Colonic mucosa (tissue), 4 donors: ENCODE measurements at regions not wholly inside any gene's neighbourhood (a gene's known extent, or its start where the extent isn't known, plus 50 kb on each side); places are given as distances from the start of the nearest gene placed in this dataset.

ENCODE experiments used
- DNase-seq: peaks from one replicate; pipeline ENCODE4 v3.0.0-alpha.2; 2020
- H3K27ac ChIP-seq: fragments of 200-600 bp; one replicate; pipeline ENCODE4 v1.8.0; 2021
- H3K27me3 ChIP-seq: fragments of 200-600 bp; one replicate; pipeline ENCODE4 v1.8.0; 2021
- H3K36me3 ChIP-seq: fragments of 200-600 bp; one replicate; pipeline ENCODE4 v1.8.0; 2021
- H3K4me1 ChIP-seq: fragments of 200-600 bp; one replicate; pipeline ENCODE4 v1.8.0; 2021; ENCODE audit warnings: mild to moderate bottlenecking
- H3K4me3 ChIP-seq: fragments of 200-600 bp; one replicate; pipeline ENCODE4 v1.8.0; 2021
- H3K9ac ChIP-seq, 2 donors: one replicate each; pipeline ENCODE4 v1.7.0; 2013; ENCODE audit warnings: control low read depth in 2 of 2, low read depth in 2 of 2, low read length in 2 of 2
- H3K9me3 ChIP-seq: fragments of 200-600 bp; one replicate; pipeline ENCODE4 v1.8.0; 2021
- CTCF ChIP-seq: fragments of 200-600 bp; IDR thresholded peaks from one replicate; pipeline ENCODE4 v1.8.0; 2022; ENCODE audit warnings: antibody characterized with exemption, mild to moderate bottlenecking
- intact Hi-C: fragments of 100-400 bp; cut with DNase I; formaldehyde crosslinking; loops from one replicate; pipeline ENCODE4 v1.14.1; 2022
- donor health status: healthy.
- donor health status: DM: no; HTN: no; CAD: no.
- donor health status: DM: no; HTN: no; CAD: no.

- no peak overlapping the region for H3K27ac ChIP-seq
- H3K4me1 ChIP-seq, result no peaks in the 10 kb centered on the region
- TF ChIP-seq CTCF, result no peak
- intact Hi-C loops, result no loop called here
- H3K4me3 ChIP-seq, result no peak overlapping the region
- H3K36me3 ChIP-seq, result no peaks in the 10 kb centered on the region
- no peaks in the 10 kb centered on the region for H3K27me3 ChIP-seq
- DNase-seq, result no peak
- no peaks in the 10 kb centered on the region for H3K9me3 ChIP-seq
- no peak overlapping the region for H3K9ac ChIP-seq
Measured at GRCh38 chr11:37699644-37700043, 1101.6 kb upstream of the RAG2 start.

GRCh38 chr11:37695283-37695682, 1097.2 kb upstream of the RAG2 start:
- no peak for TF ChIP-seq CTCF
- intact Hi-C loops, result no loop called here
- H3K36me3 ChIP-seq, result no peaks in the 10 kb centered on the region

GRCh38 chr11:37689951-37690350, 1091.9 kb upstream of the RAG2 start:
- Histone ChIP-seq H3K36me3 (no peaks in the 10 kb centered on the region), H3K9ac (no peak overlapping the region), H3K27me3 (no peaks in the 10 kb centered on the region), H3K27ac (no peak overlapping the region), H3K9me3 (no peaks in the 10 kb centered on the region), H3K4me1 (no peaks in the 10 kb centered on the region), H3K4me3 (no peak overlapping the region)
- no peak for DNase-seq
- intact Hi-C loops, result no loop called here
- TF ChIP-seq CTCF, result no peak

More at GRCh38 chr11:37695283-37695682, 1097.2 kb upstream of the RAG2 start:
- no peak overlapping the region for H3K4me3 ChIP-seq
- DNase-seq, result no peak
- H3K4me1 ChIP-seq, result no peaks in the 10 kb centered on the region
- H3K9me3 ChIP-seq, result no peaks in the 10 kb centered on the region
- H3K9ac ChIP-seq, result no peak overlapping the region
- no peaks in the 10 kb centered on the region for H3K27me3 ChIP-seq
- H3K27ac ChIP-seq, result no peak overlapping the region

- Histone ChIP-seq H3K4me1 (no peaks in the 10 kb centered on the region), H3K36me3 (no peaks in the 10 kb centered on the region), H3K27ac (no peak overlapping the region), H3K9me3 (no peaks in the 10 kb centered on the region), H3K9ac (no peak overlapping the region), H3K4me3 (no peak overlapping the region), H3K27me3 (no peaks in the 10 kb centered on the region)
- intact Hi-C loops, result no loop called here
- no peak for DNase-seq
- no peak for TF ChIP-seq CTCF
Measured at GRCh38 chr11:37688456-37688855, 1090.4 kb upstream of the RAG2 start.

- Histone ChIP-seq H3K27me3 (no peaks in the 10 kb centered on the region), H3K9me3 (no peaks in the 10 kb centered on the region), H3K9ac (no peak overlapping the region), H3K27ac (no peak overlapping the region), H3K4me3 (no peak overlapping the region), H3K4me1 (no peaks in the 10 kb centered on the region), H3K36me3 (no peaks in the 10 kb centered on the region)
- intact Hi-C loops, result no loop called here
- TF ChIP-seq CTCF, result no peak
- DNase-seq, result no peak
Measured at GRCh38 chr11:37687130-37687529, 1089.1 kb upstream of the RAG2 start.

GRCh38 chr11:37671321-37671720, 1073.3 kb upstream of the RAG2 start:
- no peaks in the 10 kb centered on the region for H3K36me3 ChIP-seq
- H3K4me3 ChIP-seq, result no peak overlapping the region
- no peaks in the 10 kb centered on the region for H3K9me3 ChIP-seq
- no peak for TF ChIP-seq CTCF
- no peaks in the 10 kb centered on the region for H3K4me1 ChIP-seq
- H3K27ac ChIP-seq, result no peak overlapping the region
- DNase-seq, result no peak
- H3K27me3 ChIP-seq, result no peaks in the 10 kb centered on the region
- H3K9ac ChIP-seq, result no peak overlapping the region
- intact Hi-C loops, result no loop called here
